GM12878 (cell line): ENCODE measurements at regions not wholly inside any gene's neighbourhood (a gene's known extent, or its start where the extent isn't known, plus 50 kb on each side); places are given as distances from the start of the nearest gene placed in this dataset.

Experiments
- ATAC-seq: fragments of 200-7000 bp; cut with Tn5 transposase; 3 replicates; pipeline ENCODE4 v1.9.1; 2020; ENCODE audit warnings: mild to moderate bottlenecking, moderate library complexity
- BruUV-seq: library from RNA; stranded (reverse); fragments of 400-500 nt; replicated peaks from 2 replicates; lab custom pipeline; 2021; lab: Mats Ljungman, UMichigan
- CTCF ChIA-PET: fragments of 300-600 bp; sonication (Branson Sonifier 250); formaldehyde crosslinking; extraction: SDS; loops from one replicate; lab custom pipeline; 2021; ENCODE audit warnings: inconsistent platforms; lab: Yijun Ruan, JAX
- POLR2A ChIA-PET: fragments of 350-600 bp; formaldehyde crosslinking; extraction: SDS; loops from one replicate; lab custom pipeline; 2021; ENCODE audit warnings: inconsistent platforms; lab: Charles Lee
- RAD21 ChIA-PET: fragments of 300-600 bp; sonication (Branson Sonifier 250); formaldehyde crosslinking; loops from one replicate; lab custom pipeline; 2023; ENCODE audit warnings: antibody characterized with exemption; ENCODE audit not compliant: unreplicated experiment; lab: Charles Lee
- SMC1A ChIA-PET: fragments of 300-600 bp; sonication (Branson Sonifier 250); formaldehyde crosslinking; loops from one replicate; lab custom pipeline; 2023; ENCODE audit not compliant: unreplicated experiment, uncharacterized antibody; lab: Charles Lee
- DNase-seq: peaks from one replicate; pipeline ENCODE4 v3.0.0-alpha.2; 2011; ENCODE audit warnings: low read depth, low spot score
- FAIRE-seq: peaks from 3 replicates; lab custom pipeline; 2011; peaks lifted over from hg19 to GRCh38; lab: Jason Lieb, UNC
- H2AFZ ChIP-seq: 2 replicates; pipeline ENCODE4 v1.6.0; 2011; ENCODE audit warnings: low read depth, low read length, control low read depth; ENCODE audit not compliant: control insufficient read depth
- H3K27ac ChIP-seq: 2 replicates; pipeline ENCODE4 v1.5.1; 2011; ENCODE audit warnings: control low read depth; ENCODE audit not compliant: control insufficient read depth, insufficient read depth
- H3K27me3 ChIP-seq, 2 experiments: replicated peaks in 1 of 2; 2 replicates each; pipeline versions ENCODE4 v1.6.0 to v1.6.1; 2011; ENCODE audit warnings: low read length in 1 of 2; ENCODE audit not compliant: control insufficient read depth in 2 of 2, insufficient read depth in 2 of 2
- H3K36me3 ChIP-seq, 2 experiments: 2 replicates each; pipeline ENCODE4 v1.5.1; 2011; ENCODE audit warnings: low read length in 1 of 2; ENCODE audit not compliant: control insufficient read depth in 2 of 2, insufficient read depth in 2 of 2
- H3K4me1 ChIP-seq: 2 replicates; pipeline ENCODE4 v1.6.1; 2011; ENCODE audit warnings: mild to moderate bottlenecking, low read length, moderate library complexity, mixed read lengths; ENCODE audit not compliant: control insufficient read depth, insufficient read depth
- H3K4me2 ChIP-seq: 2 replicates; pipeline ENCODE4 v1.6.0; 2011; ENCODE audit warnings: control low read depth; ENCODE audit not compliant: control insufficient read depth, insufficient read depth
- H3K4me3 ChIP-seq: fragments of 200-600 bp; sonication (generic); 2 replicates; pipeline ENCODE4 v1.5.1; 2016
- H3K79me2 ChIP-seq: 2 replicates; pipeline ENCODE4 v1.6.0; 2011; ENCODE audit warnings: low read length; ENCODE audit not compliant: control insufficient read depth, insufficient read depth
- H3K9ac ChIP-seq: 2 replicates; pipeline ENCODE4 v1.8.0; 2011; ENCODE audit warnings: low read length, control low read depth, mixed read lengths; ENCODE audit not compliant: control insufficient read depth, insufficient read depth
- H3K9me3 ChIP-seq: replicated peaks from 3 replicates; pipeline ENCODE4 v1.5.1; 2011; ENCODE audit warnings: mild to moderate bottlenecking, low read length; ENCODE audit not compliant: control insufficient read depth, insufficient read depth
- H4K20me1 ChIP-seq: 2 replicates; pipeline ENCODE4 v1.6.0; 2011; ENCODE audit not compliant: control insufficient read depth, insufficient read depth
- ASH2L ChIP-seq: fragments of 300-600, 200-600 bp; sonication (generic); IDR thresholded peaks from 2 replicates; pipeline ENCODE4 v1.6.1; 2017; ENCODE audit warnings: low read depth, mild to moderate bottlenecking, borderline replicate concordance
- ATF7 ChIP-seq: fragments of 450-650 bp; IDR thresholded peaks from 2 replicates; pipeline ENCODE4 v1.6.1; 2016; ENCODE audit warnings: low read depth, mild to moderate bottlenecking
- CBX5 ChIP-seq: sonication (generic); IDR thresholded peaks from 2 replicates; pipeline ENCODE4 v1.6.1; 2016; ENCODE audit warnings: low read depth, moderate library complexity, mild to moderate bottlenecking, inconsistent platforms
- CTCF ChIP-seq, 3 experiments: IDR thresholded peaks in 2 of 3; conservative IDR thresholded peaks in 1 of 3; 2 replicates each; pipeline ENCODE4 v1.5.1; 2011; ENCODE audit warnings: low read depth in 3 of 3, low read length in 3 of 3, mild to moderate bottlenecking in 3 of 3, control low read depth in 2 of 3, moderate library complexity in 2 of 3, inconsistent platforms in 1 of 3, mixed read lengths in 1 of 3; ENCODE audit not compliant: control insufficient read depth in 2 of 3, insufficient read depth in 1 of 3; ENCODE audit errors: extremely low read depth in 1 of 3
- ESRRA ChIP-seq: IDR thresholded peaks from 2 replicates; pipeline ENCODE4 v1.6.1; 2012; ENCODE audit warnings: mild to moderate bottlenecking, low read length, improper control_type of control experiment
- HSF1 ChIP-seq: fragments of 150-350 bp; IDR thresholded peaks from 2 replicates; pipeline ENCODE4 v1.6.1; 2014; ENCODE audit warnings: mild to moderate bottlenecking, low read depth, low read length
- IRF5 ChIP-seq: fragments of 450-650 bp; IDR thresholded peaks from 2 replicates; pipeline ENCODE4 v1.6.1; 2017; ENCODE audit warnings: borderline replicate concordance
- NFYA ChIP-seq: IDR thresholded peaks from 2 replicates; pipeline ENCODE4 v1.6.1; 2011; ENCODE audit warnings: low read depth, mild to moderate bottlenecking, low read length, improper control_type of control experiment, borderline replicate concordance
- POLR2A ChIP-seq: IDR thresholded peaks from 2 replicates; pipeline ENCODE4 v1.6.1; 2011; ENCODE audit warnings: low read depth, mild to moderate bottlenecking, low read length
- RAD51 ChIP-seq: fragments of 450-650 bp; IDR thresholded peaks from 2 replicates; pipeline ENCODE4 v1.6.1; 2016; ENCODE audit warnings: moderate library complexity, mild to moderate bottlenecking, inconsistent platforms
- SKIL ChIP-seq: fragments of 450-650 bp; IDR thresholded peaks from 2 replicates; pipeline ENCODE4 v1.6.1; 2017; ENCODE audit warnings: mild to moderate bottlenecking, low read depth, inconsistent platforms; ENCODE audit not compliant: poor library complexity, severe bottlenecking
- SMAD1 ChIP-seq: fragments of 450-650 bp; IDR thresholded peaks from 2 replicates; pipeline ENCODE4 v1.6.1; 2018; ENCODE audit warnings: mild to moderate bottlenecking, low read depth; ENCODE audit not compliant: partially characterized antibody
- YY1 ChIP-seq: IDR thresholded peaks from 2 replicates; pipeline ENCODE4 v1.6.1; 2011; ENCODE audit warnings: low read depth, mild to moderate bottlenecking, low read length
- WGBS: methylation state at CpG from one replicate; pipeline ENCODE4 v1.1.6; 2016; ENCODE audit warnings: low lambda C conversion rate; ENCODE audit not compliant: insufficient replicate concordance, insufficient coverage; ENCODE audit errors: missing lambda C conversion rate; 5-methylcytosine and 5-hydroxymethylcytosine counted together
- in situ Hi-C: fragments of 300-500 bp; cut with MboI; formaldehyde crosslinking; loops from 9 replicates; pipeline ENCODE4 v1.14.3; 2018; ENCODE audit warnings: mixed read lengths
- intact Hi-C: fragments of 100-400 bp; cut with micrococcal nuclease; formaldehyde crosslinking; loops from one replicate; pipeline ENCODE4 v1.14.2; 2022; ENCODE audit not compliant: unreplicated experiment
- TF ChIP-seq, protein P1 (sequence below): IDR thresholded peaks from 2 replicates; pipeline ENCODE4 v1.6.1; 2012; ENCODE audit warnings: low read depth, low read length, improper control_type of control experiment

DNA sequence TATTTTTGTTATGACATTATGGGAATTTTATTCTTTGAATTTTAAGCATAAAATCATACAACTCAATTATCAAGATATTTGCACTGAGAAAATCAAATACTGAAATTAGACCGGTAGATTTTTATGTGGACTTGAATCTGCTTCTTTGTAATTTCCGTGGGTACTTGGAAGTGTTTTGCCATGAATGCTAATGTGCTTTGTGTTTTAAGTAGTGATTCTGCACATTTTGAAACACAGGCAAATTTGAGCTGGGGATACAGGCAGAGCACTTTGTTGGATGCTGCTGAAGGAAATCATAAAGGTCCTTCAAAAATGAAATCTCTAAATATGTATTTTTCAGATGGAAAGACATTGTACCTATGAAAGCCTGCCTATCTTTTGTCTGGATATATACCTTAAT is 446.3 kb upstream of the POU3F3 start (continued):
- TF ChIP-seq, protein P1, sequence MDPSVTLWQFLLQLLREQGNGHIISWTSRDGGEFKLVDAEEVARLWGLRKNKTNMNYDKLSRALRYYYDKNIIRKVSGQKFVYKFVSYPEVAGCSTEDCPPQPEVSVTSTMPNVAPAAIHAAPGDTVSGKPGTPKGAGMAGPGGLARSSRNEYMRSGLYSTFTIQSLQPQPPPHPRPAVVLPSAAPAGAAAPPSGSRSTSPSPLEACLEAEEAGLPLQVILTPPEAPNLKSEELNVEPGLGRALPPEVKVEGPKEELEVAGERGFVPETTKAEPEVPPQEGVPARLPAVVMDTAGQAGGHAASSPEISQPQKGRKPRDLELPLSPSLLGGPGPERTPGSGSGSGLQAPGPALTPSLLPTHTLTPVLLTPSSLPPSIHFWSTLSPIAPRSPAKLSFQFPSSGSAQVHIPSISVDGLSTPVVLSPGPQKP: no peak
- TF ChIP-seq IRF5 (no peak), ASH2L (no peak), POLR2A (no peak), NFYA (no peak), CBX5 (no peak), SMAD1 (no peak)

GRCh38 chr2:104408266-104408665 is 445.6 kb upstream of the POU3F3 start:
- in situ Hi-C loops: loop anchor here (25.0 kb wide), 1 partner anchor 1246 kb away; no protein-coding TSS in a partner anchor
- H4K20me1 ChIP-seq: no peaks in the 10 kb centered on the region
- ChIA-PET CTCF (no interaction called here), SMC1A (no interaction called here), RAD21 (no interaction called here), POLR2A (no interaction called here)
- no peak overlapping the region for H3K9ac ChIP-seq
- H3K36me3 ChIP-seq: no peaks in the 10 kb centered on the region
- no peak overlapping the region for H3K4me3 ChIP-seq
- DNase-seq (no peak), ATAC-seq (no peak), FAIRE-seq (no peak)
- H3K79me2 ChIP-seq: no peaks in the 10 kb centered on the region
- no peaks in the 10 kb centered on the region for H3K9me3 ChIP-seq
- intact Hi-C loops: no loop called here
- no peak for TF ChIP-seq ATF7
- no peak for TF ChIP-seq RAD51
- TF ChIP-seq ESRRA: no peak
- TF ChIP-seq NFYA: no peak
- no peak for TF ChIP-seq SKIL
- TF ChIP-seq YY1: no peak
- TF ChIP-seq CTCF (IDR thresholded peaks at IDR 0.05 in 2 of 3, conservative IDR thresholded peaks at IDR 0.05 in 1 of 3; ENCODE audit: control insufficient read depth in 2 of 3, extremely low read depth in 1 of 3, insufficient read depth in 1 of 3, low read depth in 3 of 3, low read length in 3 of 3): no peak
- TF ChIP-seq HSF1: no peak
- H3K27ac ChIP-seq: no peak overlapping the region
- BruUV-seq: no TSS peak
- H3K27me3 ChIP-seq: no peaks in the 10 kb centered on the region
- H3K4me2 ChIP-seq: no peak overlapping the region
- 3% methylated on average over 5 of the region's 5 CpGs for whole genome bisulfite sequencing
- no peak overlapping the region for H2AFZ ChIP-seq
- H3K4me1 ChIP-seq: no peaks in the 10 kb centered on the region
